Skeletal muscle satellite cell (primary cell): ENCODE measurements at regions not wholly inside any gene's neighbourhood (a gene's known extent, or its start where the extent isn't known, plus 50 kb on each side); places are given as distances from the start of the nearest gene placed in this dataset.

ENCODE experiments used
- H3K27me3 ChIP-seq: 2 replicates; pipeline ENCODE4 v1.7.0; 2013; ENCODE audit warnings: low read length; ENCODE audit not compliant: control insufficient read depth, insufficient read depth
- H3K36me3 ChIP-seq: 2 replicates; pipeline ENCODE4 v1.7.0; 2013; ENCODE audit warnings: mild to moderate bottlenecking, control low read depth, low read length; ENCODE audit not compliant: insufficient read depth
- H3K4me1 ChIP-seq: 2 replicates; pipeline ENCODE4 v1.7.0; 2013; ENCODE audit warnings: low read length; ENCODE audit not compliant: control insufficient read depth, insufficient read depth
- H3K4me2 ChIP-seq: 2 replicates; pipeline ENCODE4 v1.7.0; 2013; ENCODE audit warnings: mild to moderate bottlenecking, low read length
- H3K4me3 ChIP-seq: 2 replicates; pipeline ENCODE4 v1.7.0; 2013; ENCODE audit warnings: low read length
- H3K9ac ChIP-seq: 2 replicates; pipeline ENCODE4 v1.7.0; 2013; ENCODE audit warnings: mild to moderate bottlenecking, low read depth, low read length, moderate library complexity
- H3K9me3 ChIP-seq: replicated peaks from 2 replicates; pipeline ENCODE4 v1.7.0; 2013; ENCODE audit warnings: mild to moderate bottlenecking, control low read depth, low read length

GRCh38 chr18:71827301-71827700, 716.8 kb downstream of the CBLN2 start:
- Histone ChIP-seq H3K27me3 (no peaks in the 10 kb centered on the region), H3K36me3 (no peaks in the 10 kb centered on the region)

GRCh38 chr18:71815305-71815704, 728.8 kb downstream of the CBLN2 start:
- Histone ChIP-seq H3K9ac (no peak overlapping the region), H3K9me3 (peaks cover 7% of the 10 kb centered on the region), H3K4me1 (no peaks in the 10 kb centered on the region), H3K4me2 (no peak overlapping the region), H3K4me3 (no peak overlapping the region), H3K36me3 (no peaks in the 10 kb centered on the region), H3K27me3 (no peaks in the 10 kb centered on the region)

More at GRCh38 chr18:71827301-71827700, 716.8 kb downstream of the CBLN2 start:
- Histone ChIP-seq H3K9me3 (peaks cover 10% of the 10 kb centered on the region), H3K9ac (no peak overlapping the region), H3K4me3 (no peak overlapping the region), H3K4me2 (no peak overlapping the region), H3K4me1 (no peaks in the 10 kb centered on the region)

GRCh38 chr18:71809711-71810110, 734.4 kb downstream of the CBLN2 start:
- Histone ChIP-seq H3K4me2 (no peak overlapping the region), H3K4me1 (no peaks in the 10 kb centered on the region)

GRCh38 chr18:71808616-71809015, 735.5 kb downstream of the CBLN2 start:
- H3K9me3 ChIP-seq: peaks cover 4% of the 10 kb centered on the region
- H3K36me3 ChIP-seq: no peaks in the 10 kb centered on the region
- no peaks in the 10 kb centered on the region for H3K4me1 ChIP-seq
- H3K9ac ChIP-seq: no peak overlapping the region
- no peak overlapping the region for H3K4me2 ChIP-seq
- no peak overlapping the region for H3K4me3 ChIP-seq
- no peaks in the 10 kb centered on the region for H3K27me3 ChIP-seq

More at GRCh38 chr18:71809711-71810110, 734.4 kb downstream of the CBLN2 start:
- H3K9ac ChIP-seq: no peak overlapping the region
- no peaks in the 10 kb centered on the region for H3K27me3 ChIP-seq
- no peak overlapping the region for H3K4me3 ChIP-seq
- H3K36me3 ChIP-seq: no peaks in the 10 kb centered on the region
- peaks cover 4% of the 10 kb centered on the region for H3K9me3 ChIP-seq

- Histone ChIP-seq H3K4me3 (no peak overlapping the region), H3K36me3 (no peaks in the 10 kb centered on the region), H3K9me3 (peaks cover 4% of the 10 kb centered on the region), H3K4me1 (no peaks in the 10 kb centered on the region), H3K27me3 (no peaks in the 10 kb centered on the region), H3K4me2 (no peak overlapping the region), H3K9ac (no peak overlapping the region)
Measured at GRCh38 chr18:71807586-71807985, 736.6 kb downstream of the CBLN2 start.

- H3K4me3 ChIP-seq: no peak overlapping the region
- no peak overlapping the region for H3K4me2 ChIP-seq
- H3K4me1 ChIP-seq: no peaks in the 10 kb centered on the region
- H3K36me3 ChIP-seq: no peaks in the 10 kb centered on the region
- H3K27me3 ChIP-seq: no peaks in the 10 kb centered on the region
- no peak overlapping the region for H3K9ac ChIP-seq
- H3K9me3 ChIP-seq: no peaks in the 10 kb centered on the region
Measured at GRCh38 chr18:71798986-71799673, 745.0 kb downstream of the CBLN2 start.

GRCh38 chr18:71797554-71797953, 746.6 kb downstream of the CBLN2 start:
- Histone ChIP-seq H3K9ac (no peak overlapping the region), H3K4me1 (no peaks in the 10 kb centered on the region), H3K4me2 (no peak overlapping the region), H3K9me3 (no peaks in the 10 kb centered on the region), H3K27me3 (no peaks in the 10 kb centered on the region), H3K36me3 (no peaks in the 10 kb centered on the region), H3K4me3 (no peak overlapping the region)

GRCh38 chr18:71784777-71785176, 759.4 kb downstream of the CBLN2 start:
- Histone ChIP-seq H3K9ac (no peak overlapping the region), H3K27me3 (no peaks in the 10 kb centered on the region), H3K4me2 (no peak overlapping the region), H3K4me1 (no peaks in the 10 kb centered on the region), H3K9me3 (peaks cover 8% of the 10 kb centered on the region), H3K36me3 (no peaks in the 10 kb centered on the region), H3K4me3 (no peak overlapping the region)

GRCh38 chr18:71760541-71760940, 783.6 kb downstream of the CBLN2 start:
- no peaks in the 10 kb centered on the region for H3K9me3 ChIP-seq
- no peak overlapping the region for H3K9ac ChIP-seq
- no peaks in the 10 kb centered on the region for H3K36me3 ChIP-seq
- H3K27me3 ChIP-seq: no peaks in the 10 kb centered on the region
- H3K4me2 ChIP-seq: no peak overlapping the region
- no peaks in the 10 kb centered on the region for H3K4me1 ChIP-seq
- no peak overlapping the region for H3K4me3 ChIP-seq

GRCh38 chr18:71754246-71754645, 789.9 kb downstream of the CBLN2 start:
- Histone ChIP-seq H3K27me3 (no peaks in the 10 kb centered on the region), H3K9ac (no peak overlapping the region), H3K36me3 (no peaks in the 10 kb centered on the region), H3K9me3 (no peaks in the 10 kb centered on the region), H3K4me1 (no peaks in the 10 kb centered on the region), H3K4me3 (no peak overlapping the region), H3K4me2 (no peak overlapping the region)

GRCh38 chr18:71743634-71744033, 800.5 kb downstream of the CBLN2 start:
- Histone ChIP-seq H3K4me2 (no peak overlapping the region), H3K4me1 (no peaks in the 10 kb centered on the region), H3K27me3 (no peaks in the 10 kb centered on the region), H3K9ac (no peak overlapping the region), H3K36me3 (no peaks in the 10 kb centered on the region), H3K9me3 (no peaks in the 10 kb centered on the region), H3K4me3 (no peak overlapping the region)

- H3K9me3 ChIP-seq: peaks cover 7% of the 10 kb centered on the region
- H3K4me1 ChIP-seq: no peaks in the 10 kb centered on the region
- no peaks in the 10 kb centered on the region for H3K36me3 ChIP-seq
- H3K4me2 ChIP-seq: no peak overlapping the region
- H3K9ac ChIP-seq: no peak overlapping the region
- no peak overlapping the region for H3K4me3 ChIP-seq
- H3K27me3 ChIP-seq: no peaks in the 10 kb centered on the region
Measured at GRCh38 chr18:71729611-71730010, 814.5 kb downstream of the CBLN2 start.
